Lung (tissue), 11 donors: ENCODE measurements at regions not wholly inside any gene's neighbourhood (a gene's known extent, or its start where the extent isn't known, plus 50 kb on each side); places are given as distances from the start of the nearest gene placed in this dataset.

ENCODE experiments used
- ATAC-seq: fragments of 200-7000 bp; cut with Tn5 transposase; one replicate; pipeline ENCODE4 v1.9.1; 2020; ENCODE audit warnings: moderate number of reproducible peaks; ENCODE audit not compliant: insufficient read depth, low FRiP score
- DNase-seq, 3 donors: peaks; one replicate each; pipeline ENCODE4 v3.0.0-alpha.2; 2013 to 2017
- H3K27ac ChIP-seq, 2 donors: one replicate each; pipeline ENCODE4 v1.5.1; 2013; ENCODE audit warnings: mild to moderate bottlenecking in 2 of 2, moderate library complexity in 2 of 2, control low read depth in 1 of 2, inconsistent platforms in 1 of 2, low read depth in 1 of 2, low read length in 1 of 2
- H3K27me3 ChIP-seq, 3 donors: one replicate each; pipeline ENCODE4 v1.5.1; 2013; ENCODE audit warnings: low read length in 2 of 3; ENCODE audit not compliant: control insufficient read depth in 3 of 3, insufficient read depth in 3 of 3
- H3K36me3 ChIP-seq, 4 donors: one replicate each; pipeline ENCODE4 v1.5.1; 2013; ENCODE audit warnings: low read length in 4 of 4, mild to moderate bottlenecking in 1 of 4, moderate library complexity in 1 of 4; ENCODE audit not compliant: control insufficient read depth in 4 of 4, insufficient read depth in 4 of 4
- H3K4me1 ChIP-seq, 5 donors: one replicate each; pipeline ENCODE4 v1.5.1; 2013; ENCODE audit warnings: low read length in 5 of 5, mild to moderate bottlenecking in 2 of 5, moderate library complexity in 1 of 5; ENCODE audit not compliant: control insufficient read depth in 5 of 5, insufficient read depth in 5 of 5
- H3K4me3 ChIP-seq: one replicate; pipeline ENCODE4 v1.5.1; 2013; ENCODE audit warnings: mild to moderate bottlenecking, control low read depth, moderate library complexity
- H3K9ac ChIP-seq, 2 donors: one replicate each; pipeline ENCODE4 v1.5.1; 2013; ENCODE audit warnings: low read length in 2 of 2, control low read depth in 1 of 2; ENCODE audit not compliant: insufficient read depth in 1 of 2
- H3K9me3 ChIP-seq, 4 donors: one replicate each; pipeline ENCODE4 v1.5.1; 2013; ENCODE audit warnings: low read length in 3 of 4, mild to moderate bottlenecking in 1 of 4, moderate library complexity in 1 of 4; ENCODE audit not compliant: control insufficient read depth in 4 of 4, insufficient read depth in 3 of 4
- WGBS, 2 donors: extraction: QIAGEN DNeasy Blood & Tissue Kit; methylation state at CpG; one replicate each; pipeline ENCODE4 v1.1.7; 2013; 5-methylcytosine and 5-hydroxymethylcytosine counted together
- TF ChIP-seq, protein P1 (sequence below): IDR thresholded peaks from 2 replicates; pipeline ENCODE4 v1.5.1; 2012; ENCODE audit warnings: mild to moderate bottlenecking; ENCODE audit errors: control extremely low read depth, extremely low read depth
- donor health status: control.
- donor health status: control.
- donor health status: Bipolar disorder and iron deficiency.
- donor health status: healthy.
- donor health status: DM: yes; HTN: yes; CAD: no.

DNA sequence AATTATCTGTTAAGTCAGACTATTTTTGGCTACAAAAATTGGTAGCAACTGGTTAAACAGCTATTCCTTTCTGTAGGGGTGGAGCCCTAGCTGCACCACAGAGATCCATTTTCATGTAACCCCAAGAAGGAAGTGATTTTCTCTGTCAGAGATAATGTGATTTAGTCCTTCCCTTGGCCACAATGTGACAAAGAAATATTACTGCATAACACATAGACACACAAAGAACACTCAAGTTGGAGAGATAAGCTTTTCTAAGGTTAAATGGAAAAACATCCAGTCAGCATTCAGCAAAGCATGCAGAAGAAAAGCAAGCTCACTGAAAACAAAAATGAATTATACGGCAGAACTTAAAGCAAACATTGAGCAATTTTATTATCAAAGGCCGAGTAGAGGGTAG is 227.8 kb upstream of the CDH9 start:
- Histone ChIP-seq H3K36me3 (no peaks in the 10 kb centered on the region), H3K4me1 (no peaks in the 10 kb centered on the region), H3K27me3 (no peaks in the 10 kb centered on the region), H3K27ac (no peak overlapping the region), H3K4me3 (no peak overlapping the region), H3K9ac (no peak overlapping the region), H3K9me3 (peaks cover 0 to 6% (median 4%) of the 10 kb centered on the region in 4 donors)
- peak in 1 of 3 donors; percentile 4 for DNase-seq
- 36 to 41% methylated on average over 2 of the region's 2 CpGs for WGBS, 2 donors
- TF ChIP-seq, protein P1, sequence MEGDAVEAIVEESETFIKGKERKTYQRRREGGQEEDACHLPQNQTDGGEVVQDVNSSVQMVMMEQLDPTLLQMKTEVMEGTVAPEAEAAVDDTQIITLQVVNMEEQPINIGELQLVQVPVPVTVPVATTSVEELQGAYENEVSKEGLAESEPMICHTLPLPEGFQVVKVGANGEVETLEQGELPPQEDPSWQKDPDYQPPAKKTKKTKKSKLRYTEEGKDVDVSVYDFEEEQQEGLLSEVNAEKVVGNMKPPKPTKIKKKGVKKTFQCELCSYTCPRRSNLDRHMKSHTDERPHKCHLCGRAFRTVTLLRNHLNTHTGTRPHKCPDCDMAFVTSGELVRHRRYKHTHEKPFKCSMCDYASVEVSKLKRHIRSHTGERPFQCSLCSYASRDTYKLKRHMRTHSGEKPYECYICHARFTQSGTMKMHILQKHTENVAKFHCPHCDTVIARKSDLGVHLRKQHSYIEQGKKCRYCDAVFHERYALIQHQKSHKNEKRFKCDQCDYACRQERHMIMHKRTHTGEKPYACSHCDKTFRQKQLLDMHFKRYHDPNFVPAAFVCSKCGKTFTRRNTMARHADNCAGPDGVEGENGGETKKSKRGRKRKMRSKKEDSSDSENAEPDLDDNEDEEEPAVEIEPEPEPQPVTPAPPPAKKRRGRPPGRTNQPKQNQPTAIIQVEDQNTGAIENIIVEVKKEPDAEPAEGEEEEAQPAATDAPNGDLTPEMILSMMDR, result no peak
- ATAC-seq, result no peak

DNA sequence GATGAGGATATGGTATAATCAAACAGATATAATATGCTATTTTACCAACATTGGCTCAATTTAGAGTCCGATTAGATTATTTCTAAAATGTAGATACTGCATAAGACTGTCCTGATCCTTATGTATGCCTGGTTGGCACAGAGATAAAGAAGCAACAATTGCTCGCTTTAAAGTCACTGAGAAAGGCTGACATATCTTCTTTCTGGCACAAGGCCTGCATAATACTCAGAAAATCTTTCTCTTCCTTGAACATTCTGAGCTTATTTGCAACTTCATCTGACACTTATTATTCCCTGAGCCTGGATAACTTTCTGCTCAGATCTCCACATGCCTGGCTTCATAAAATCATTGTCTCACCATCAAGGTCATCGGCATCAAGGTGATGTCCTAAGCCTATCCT is 219.3 kb upstream of the CDH9 start:
- 74 to 81% methylated on average over 3 of the region's 3 CpGs for WGBS, 2 donors
- TF ChIP-seq, protein P1, result no peak

DNA sequence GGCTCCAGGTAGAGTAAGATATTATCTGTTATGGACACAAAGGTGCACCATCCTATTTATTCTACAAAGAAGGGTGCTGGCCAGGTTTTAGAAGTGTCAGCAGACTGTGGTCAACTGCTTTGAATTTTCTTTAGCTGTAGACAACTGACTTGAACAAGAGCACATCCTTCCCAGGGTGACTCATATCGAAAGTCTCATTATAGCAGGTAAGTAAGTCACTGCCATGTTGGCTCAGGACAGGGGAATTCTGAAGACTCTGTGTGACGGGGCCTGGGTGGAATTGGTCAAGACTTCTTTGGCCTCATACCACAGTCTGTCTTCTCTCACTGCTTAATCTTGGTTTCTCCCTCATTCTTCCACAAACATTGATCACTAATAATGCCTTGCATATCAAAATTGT is 214.5 kb upstream of the CDH9 start:
- Histone ChIP-seq H3K4me3 (no peak overlapping the region), H3K9ac (no peak overlapping the region), H3K27me3 (no peaks in the 10 kb centered on the region), H3K9me3 (no peaks in the 10 kb centered on the region), H3K36me3 (no peaks in the 10 kb centered on the region), H3K27ac (no peak overlapping the region), H3K4me1 (no peaks in the 10 kb centered on the region)
- TF ChIP-seq, protein P1, result no peak
- WGBS, 2 donors, result 64 to 79% methylated on average over 2 of the region's 2 CpGs
- DNase-seq, result no peak
- ATAC-seq, result no peak

More for the DNA sequence above, 219.3 kb upstream of the CDH9 start:
- H3K27me3 ChIP-seq, result no peaks in the 10 kb centered on the region
- H3K9me3 ChIP-seq, result no peaks in the 10 kb centered on the region
- H3K9ac ChIP-seq, result no peak overlapping the region
- H3K27ac ChIP-seq, result no peak overlapping the region
- no peak overlapping the region for H3K4me3 ChIP-seq
- H3K36me3 ChIP-seq, result no peaks in the 10 kb centered on the region
- DNase-seq, result no peak
- ATAC-seq, result no peak
- no peaks in the 10 kb centered on the region for H3K4me1 ChIP-seq

DNA sequence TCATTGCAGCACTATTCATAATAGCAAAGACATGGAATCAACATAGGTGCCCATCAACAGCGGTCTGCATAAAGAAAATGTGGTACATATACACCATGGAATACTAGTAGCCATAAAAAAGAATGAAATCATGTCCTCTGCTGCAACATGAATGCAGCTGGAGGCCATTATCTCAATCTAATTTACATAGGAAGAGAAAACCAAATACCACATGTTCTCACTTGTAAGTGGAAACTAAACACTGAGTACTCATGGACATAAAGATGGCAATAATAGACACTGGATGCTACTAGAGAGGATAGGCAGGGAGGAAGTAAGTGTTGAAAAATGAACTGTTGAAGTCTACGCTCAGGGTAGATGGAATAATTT is 203.9 kb upstream of the CDH9 start:
- WGBS, 2 donors, result 73 to 86% methylated on average over 2 of the region's 2 CpGs
- DNase-seq, result no peak

More for the DNA sequence above, 203.9 kb upstream of the CDH9 start:
- Histone ChIP-seq H3K4me3 (no peak overlapping the region), H3K36me3 (no peaks in the 10 kb centered on the region), H3K27me3 (no peaks in the 10 kb centered on the region), H3K9me3 (no peaks in the 10 kb centered on the region), H3K9ac (no peak overlapping the region), H3K4me1 (no peaks in the 10 kb centered on the region), H3K27ac (no peak overlapping the region)
- ATAC-seq, result no peak
- TF ChIP-seq, protein P1, result no peak
